Natural killer cell treated with Interleukin-12 subunit alpha and Interleukin-12 subunit beta and Interleukin-15 and Interleukin-18, amount 100 ng/mL, for 72 hours (primary cell): ENCODE measurements at regions not wholly inside any gene's neighbourhood (a gene's known extent, or its start where the extent isn't known, plus 50 kb on each side); places are given as distances from the start of the nearest gene placed in this dataset.
A peak's percentile ranks its signal among the peaks of the same experiment; 100 is the strongest.

ENCODE experiments used
- ATAC-seq, 2 donors: fragments of 150-1000 bp; cut with Tn5 transposase in 1 of 2; sonication (Bioruptor Pico), chemical (Tn5 transposase) in 1 of 2; 2 replicates each; pipeline ENCODE4 v1.10.0; 2021
- DNase-seq: peaks from one replicate; pipeline ENCODE4 v3.0.0; 2022; ENCODE audit warnings: low spot score
- H3K27ac Mint-ChIP-seq, 2 donors: 1 replicate in 1 of 2; 2 replicates in 1 of 2; pipeline ENCODE4 v1.8.0; 2022; ENCODE audit warnings: mixed read lengths in 2 of 2, mild to moderate bottlenecking in 1 of 2, moderate library complexity in 1 of 2
- H3K27me3 Mint-ChIP-seq, 2 donors: 1 replicate in 1 of 2; 2 replicates in 1 of 2; pipeline ENCODE4 v1.8.0; 2022; ENCODE audit warnings: mixed read lengths in 2 of 2
- H3K36me3 Mint-ChIP-seq: one replicate; pipeline ENCODE4 v1.8.0; 2022; ENCODE audit warnings: mixed read lengths
- H3K4me1 Mint-ChIP-seq, 2 donors: 1 replicate in 1 of 2; 2 replicates in 1 of 2; pipeline ENCODE4 v1.8.0; 2022; ENCODE audit warnings: low read depth in 2 of 2, mixed read lengths in 2 of 2, mild to moderate bottlenecking in 1 of 2
- H3K4me3 Mint-ChIP-seq: one replicate; pipeline ENCODE4 v1.8.0; 2022; ENCODE audit warnings: mixed read lengths
- H3K9me3 Mint-ChIP-seq: 2 replicates; pipeline ENCODE4 v1.8.0; 2022; ENCODE audit warnings: mixed read lengths

GRCh38 chr7:46146454-46147255 lies 225.6 kb upstream of the IGFBP3 start:
- Mint-ChIP-seq H3K4me1 (no peaks in the 10 kb centered on the region), H3K36me3 (no peaks in the 10 kb centered on the region), H3K4me3 (no peak overlapping the region), H3K27ac (no peak overlapping the region), H3K27me3 (no peaks in the 10 kb centered on the region), H3K9me3 (no peaks in the 10 kb centered on the region)
- no peak for DNase-seq
- no peak for ATAC-seq

GRCh38 chr7:46145412-46145811 lies 224.3 kb upstream of the IGFBP3 start:
- no peak for DNase-seq
- Mint-ChIP-seq H3K9me3 (no peaks in the 10 kb centered on the region), H3K27me3 (no peaks in the 10 kb centered on the region), H3K27ac (no peak overlapping the region), H3K36me3 (no peaks in the 10 kb centered on the region), H3K4me3 (no peak overlapping the region), H3K4me1 (no peaks in the 10 kb centered on the region)
- no peak for ATAC-seq

GRCh38 chr7:46143949-46144917 lies 223.2 kb upstream of the IGFBP3 start:
- no peaks in the 10 kb centered on the region for H3K4me1 Mint-ChIP-seq
- no peaks in the 10 kb centered on the region for H3K9me3 Mint-ChIP-seq
- ATAC-seq, result no peak
- no peak for DNase-seq
- no peak overlapping the region for H3K27ac Mint-ChIP-seq
- no peak overlapping the region for H3K4me3 Mint-ChIP-seq
- H3K27me3 Mint-ChIP-seq, result no peaks in the 10 kb centered on the region
- H3K36me3 Mint-ChIP-seq, result no peaks in the 10 kb centered on the region

GRCh38 chr7:46143421-46143820 lies 222.3 kb upstream of the IGFBP3 start:
- Mint-ChIP-seq H3K27me3 (no peaks in the 10 kb centered on the region), H3K4me3 (no peak overlapping the region), H3K36me3 (no peaks in the 10 kb centered on the region), H3K27ac (no peak overlapping the region), H3K9me3 (no peaks in the 10 kb centered on the region), H3K4me1 (no peaks in the 10 kb centered on the region)
- DNase-seq, result no peak
- no peak for ATAC-seq

GRCh38 chr7:46139079-46139478 lies 218.0 kb upstream of the IGFBP3 start:
- Mint-ChIP-seq H3K27ac (no peak overlapping the region), H3K27me3 (no peaks in the 10 kb centered on the region), H3K9me3 (no peaks in the 10 kb centered on the region), H3K36me3 (no peaks in the 10 kb centered on the region), H3K4me1 (no peaks in the 10 kb centered on the region), H3K4me3 (no peak overlapping the region)
- ATAC-seq (no peak), DNase-seq (no peak)

- Mint-ChIP-seq H3K27me3 (no peaks in the 10 kb centered on the region), H3K4me3 (no peak overlapping the region), H3K4me1 (no peaks in the 10 kb centered on the region), H3K36me3 (no peaks in the 10 kb centered on the region), H3K9me3 (no peaks in the 10 kb centered on the region), H3K27ac (no peak overlapping the region)
- DNase-seq, result no peak
- ATAC-seq, result no peak
Observed at GRCh38 chr7:46137725-46138124, 216.7 kb upstream of the IGFBP3 start.

GRCh38 chr7:46135557-46135956 lies 214.5 kb upstream of the IGFBP3 start:
- H3K4me1 Mint-ChIP-seq, result no peaks in the 10 kb centered on the region
- H3K36me3 Mint-ChIP-seq, result no peaks in the 10 kb centered on the region
- no peaks in the 10 kb centered on the region for H3K27me3 Mint-ChIP-seq
- H3K27ac Mint-ChIP-seq, result no peak overlapping the region
- ATAC-seq (no peak), DNase-seq (no peak)
- peaks cover 3% of the 10 kb centered on the region for H3K9me3 Mint-ChIP-seq
- no peak overlapping the region for H3K4me3 Mint-ChIP-seq

- Mint-ChIP-seq H3K4me3 (no peak overlapping the region), H3K27ac (no peak overlapping the region), H3K27me3 (no peaks in the 10 kb centered on the region), H3K4me1 (no peaks in the 10 kb centered on the region), H3K36me3 (no peaks in the 10 kb centered on the region), H3K9me3 (peaks cover 3% of the 10 kb centered on the region)
- ATAC-seq, result no peak
- DNase-seq, result no peak
Observed at GRCh38 chr7:46134795-46135194, 213.7 kb upstream of the IGFBP3 start.

GRCh38 chr7:46134385-46134784 lies 213.3 kb upstream of the IGFBP3 start:
- peak; percentile 36 to 52 for ATAC-seq
- no peak for DNase-seq
- Mint-ChIP-seq H3K36me3 (no peaks in the 10 kb centered on the region), H3K9me3 (peaks cover 3% of the 10 kb centered on the region), H3K4me1 (no peaks in the 10 kb centered on the region), H3K27ac (no peak overlapping the region), H3K4me3 (no peak overlapping the region), H3K27me3 (no peaks in the 10 kb centered on the region)

GRCh38 chr7:46133751-46134150 lies 212.7 kb upstream of the IGFBP3 start:
- H3K27ac Mint-ChIP-seq, result no peak overlapping the region
- no peak for DNase-seq
- H3K9me3 Mint-ChIP-seq, result peaks cover 3% of the 10 kb centered on the region
- H3K27me3 Mint-ChIP-seq, result no peaks in the 10 kb centered on the region
- no peaks in the 10 kb centered on the region for H3K4me1 Mint-ChIP-seq
- no peak for ATAC-seq
- H3K4me3 Mint-ChIP-seq, result no peak overlapping the region
- H3K36me3 Mint-ChIP-seq, result no peaks in the 10 kb centered on the region

GRCh38 chr7:46133072-46133471 lies 212.0 kb upstream of the IGFBP3 start:
- H3K36me3 Mint-ChIP-seq, result no peaks in the 10 kb centered on the region
- H3K4me3 Mint-ChIP-seq, result no peak overlapping the region
- no peak overlapping the region for H3K27ac Mint-ChIP-seq
- no peak for ATAC-seq
- H3K9me3 Mint-ChIP-seq, result peaks cover 3% of the 10 kb centered on the region
- H3K4me1 Mint-ChIP-seq, result no peaks in the 10 kb centered on the region
- H3K27me3 Mint-ChIP-seq, result no peaks in the 10 kb centered on the region
- no peak for DNase-seq

- Mint-ChIP-seq H3K36me3 (no peaks in the 10 kb centered on the region), H3K27ac (no peak overlapping the region), H3K27me3 (no peaks in the 10 kb centered on the region), H3K9me3 (peaks cover 3% of the 10 kb centered on the region), H3K4me1 (no peaks in the 10 kb centered on the region), H3K4me3 (no peak overlapping the region)
- ATAC-seq, result peak in 1 of 2 donors; percentile 43
- DNase-seq, result no peak
Observed at GRCh38 chr7:46131916-46132795, 211.1 kb upstream of the IGFBP3 start.

- no peak for DNase-seq
- no peak overlapping the region for H3K27ac Mint-ChIP-seq
Observed at GRCh38 chr7:46129831-46130230, 208.8 kb upstream of the IGFBP3 start.

More at GRCh38 chr7:46129831-46130230, 208.8 kb upstream of the IGFBP3 start:
- no peak overlapping the region for H3K4me3 Mint-ChIP-seq
- no peaks in the 10 kb centered on the region for H3K4me1 Mint-ChIP-seq
- no peaks in the 10 kb centered on the region for H3K36me3 Mint-ChIP-seq
- H3K9me3 Mint-ChIP-seq, result peaks cover 3% of the 10 kb centered on the region
- no peaks in the 10 kb centered on the region for H3K27me3 Mint-ChIP-seq
- no peak for ATAC-seq
